Gastroesophageal sphincter (tissue), 4 donors: ENCODE measurements at regions not wholly inside any gene's neighbourhood (a gene's known extent, or its start where the extent isn't known, plus 50 kb on each side); places are given as distances from the start of the nearest gene placed in this dataset.

Source experiments
- ATAC-seq: fragments of 150-250 bp; one replicate; pipeline ENCODE4 v1.9.1; 2016; ENCODE audit warnings: mild to moderate bottlenecking, moderate library complexity
- H3K27ac ChIP-seq, 4 donors: fragments of 200-600 bp; sonication (generic) in 3 of 4; 1 replicate in 3 of 4; 2 replicates in 1 of 4; pipeline ENCODE4 v1.5.1; 2016 to 2019
- H3K27me3 ChIP-seq: fragments of 200-600 bp; sonication (generic); one replicate; pipeline ENCODE4 v1.5.1; 2019
- H3K36me3 ChIP-seq, 2 donors: fragments of 200-600 bp; sonication (generic); one replicate each; pipeline ENCODE4 v1.5.1; 2019; ENCODE audit warnings: control low read depth in 1 of 2
- H3K4me1 ChIP-seq, 3 donors: fragments of 200-600 bp; sonication (generic); 1 replicate in 2 of 3; 2 replicates in 1 of 3; pipeline ENCODE4 v1.5.1; 2016 to 2019; ENCODE audit warnings: control low read depth in 2 of 3
- H3K4me3 ChIP-seq, 2 donors: fragments of 200-600 bp; sonication (generic); one replicate each; pipeline ENCODE4 v1.5.1; 2019; ENCODE audit warnings: mild to moderate bottlenecking in 1 of 2, moderate library complexity in 1 of 2
- H3K9me3 ChIP-seq, 3 donors: fragments of 200-600 bp; sonication (generic); one replicate each; pipeline ENCODE4 v1.5.1; 2017 to 2019; ENCODE audit warnings: control low read depth in 2 of 3
- CTCF ChIP-seq, 4 experiments: fragments of 200-600 bp in 2 of 4; fragments of 450-650 bp in 2 of 4; sonication (generic) in 1 of 4; IDR thresholded peaks; one replicate each; pipeline ENCODE4 v1.5.1; 2017 to 2019; ENCODE audit warnings: antibody characterized with exemption in 4 of 4, mild to moderate bottlenecking in 2 of 4, moderate library complexity in 2 of 4
- EP300 ChIP-seq: sonication (generic); formaldehyde crosslinking; IDR thresholded peaks from one replicate; pipeline ENCODE4 v1.6.1; 2017; ENCODE audit warnings: antibody characterized with exemption, mild to moderate bottlenecking
- POLR2A ChIP-seq, 2 donors: fragments of 450-650 bp; IDR thresholded peaks; one replicate each; pipeline ENCODE4 v1.6.1; 2017; ENCODE audit warnings: antibody characterized with exemption in 2 of 2, mild to moderate bottlenecking in 2 of 2, moderate library complexity in 1 of 2
- POLR2AphosphoS5 ChIP-seq: sonication (generic); formaldehyde crosslinking; IDR thresholded peaks from one replicate; pipeline ENCODE4 v1.6.1; 2017; ENCODE audit warnings: antibody characterized with exemption
- WGBS, 2 donors: methylation state at CpG; one replicate each; pipeline ENCODE4 v1.1.5; 2018; ENCODE audit warnings: low coverage in 1 of 2; 5-methylcytosine and 5-hydroxymethylcytosine counted together

DNA sequence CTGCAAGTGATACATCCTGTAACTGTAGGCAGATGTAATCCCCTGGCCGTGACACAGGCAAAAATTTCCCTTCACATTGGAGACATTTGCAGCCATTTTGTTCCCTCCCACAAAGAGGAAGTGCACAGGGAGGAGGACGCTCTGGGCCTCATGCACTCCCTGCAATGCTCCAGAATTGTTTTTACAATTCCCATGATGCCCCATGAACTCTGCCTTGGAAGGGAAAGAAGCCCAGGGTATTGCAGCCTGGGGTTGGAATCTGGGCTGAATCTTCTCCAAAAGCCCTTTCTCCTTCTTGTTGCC, 491.7 kb downstream of the CCDC171 start:
- H3K36me3 ChIP-seq, result no peaks in the 10 kb centered on the region
- 57 to 67% methylated on average over 2 of the region's 2 CpGs for WGBS, 2 donors
- H3K27me3 ChIP-seq, result no peaks in the 10 kb centered on the region
- no peak for TF ChIP-seq POLR2AphosphoS5
- TF ChIP-seq EP300, result no peak
- TF ChIP-seq CTCF (IDR thresholded peaks at IDR 0.05), result no peak
- no peak for TF ChIP-seq POLR2A (IDR thresholded peaks at IDR 0.05)
- H3K9me3 ChIP-seq, result no peaks in the 10 kb centered on the region
- no peak for ATAC-seq
- H3K27ac ChIP-seq, result no peak overlapping the region
- H3K4me1 ChIP-seq, result peaks cover 0 to 17% (median 0%) of the 10 kb centered on the region in 3 donors
- H3K4me3 ChIP-seq, result no peak overlapping the region

DNA sequence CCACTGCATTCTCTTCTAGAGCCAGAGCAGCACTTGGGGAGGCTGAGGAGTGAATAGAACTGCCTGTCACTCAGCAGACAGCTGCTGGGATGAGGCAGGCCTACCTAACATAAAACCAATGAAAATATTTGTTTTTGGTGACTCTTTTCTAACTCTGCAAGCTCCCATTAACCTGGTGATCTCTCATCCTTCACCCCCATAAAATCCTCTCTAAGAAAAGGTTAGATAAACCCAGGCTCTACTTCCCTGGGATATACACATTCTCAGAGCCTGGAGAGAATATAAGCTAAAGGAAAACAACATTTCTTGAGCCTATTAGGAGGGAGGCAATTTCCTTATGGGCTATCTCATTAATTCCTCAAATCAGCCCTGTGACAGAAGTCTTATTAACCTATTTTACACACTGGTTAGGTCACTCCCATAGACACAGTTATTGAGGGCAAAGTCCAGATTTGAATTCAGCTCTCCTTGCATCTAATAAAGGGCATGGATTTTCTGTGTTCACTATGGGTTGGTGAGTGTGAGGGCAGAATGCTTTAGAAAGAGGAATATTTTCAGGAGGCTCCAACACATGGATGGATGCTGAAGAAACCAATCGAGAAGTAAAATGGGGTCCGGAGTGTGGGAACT, 492.9 kb downstream of the CCDC171 start:
- WGBS, 2 donors, result 95 to 100% methylated on average over 2 of the region's 2 CpGs
- H3K27me3 ChIP-seq, result no peaks in the 10 kb centered on the region
- H3K9me3 ChIP-seq, result no peaks in the 10 kb centered on the region
- ATAC-seq, result no peak
- no peaks in the 10 kb centered on the region for H3K36me3 ChIP-seq
- peaks cover 0 to 5% (median 0%) of the 10 kb centered on the region in 3 donors for H3K4me1 ChIP-seq
- no peak overlapping the region for H3K4me3 ChIP-seq
- H3K27ac ChIP-seq, result no peak overlapping the region
- no peak for TF ChIP-seq EP300
- no peak for TF ChIP-seq POLR2AphosphoS5
- no peak for TF ChIP-seq POLR2A (IDR thresholded peaks at IDR 0.05)
- TF ChIP-seq CTCF (IDR thresholded peaks at IDR 0.05), result no peak

DNA sequence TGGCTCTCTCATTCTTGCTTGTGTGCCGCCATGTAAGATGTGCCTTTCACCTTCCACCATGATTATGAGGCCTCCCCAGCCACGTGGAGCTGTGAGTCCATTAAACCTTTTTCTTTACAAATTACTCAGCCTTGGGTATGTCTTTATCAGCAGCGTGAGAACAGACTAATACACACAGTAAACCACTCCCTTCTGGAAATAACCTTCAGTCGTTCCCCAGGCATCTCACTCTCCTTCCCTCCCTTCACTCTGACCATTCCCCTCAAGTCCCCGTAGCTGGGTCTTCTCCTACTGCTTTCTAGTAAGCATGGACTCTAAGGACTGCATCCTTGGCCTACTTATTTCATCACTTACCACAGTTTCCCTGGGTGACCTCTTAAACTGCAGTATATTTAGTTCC, 493.9 kb downstream of the CCDC171 start:
- no peak for TF ChIP-seq EP300
- no peak for TF ChIP-seq CTCF (IDR thresholded peaks at IDR 0.05)
- no peak for TF ChIP-seq POLR2A (IDR thresholded peaks at IDR 0.05)
- TF ChIP-seq POLR2AphosphoS5, result no peak
- Histone ChIP-seq H3K27me3 (no peaks in the 10 kb centered on the region), H3K27ac (no peak overlapping the region), H3K9me3 (no peaks in the 10 kb centered on the region), H3K36me3 (no peaks in the 10 kb centered on the region), H3K4me1 (no peaks in the 10 kb centered on the region), H3K4me3 (no peak overlapping the region)
- no peak for ATAC-seq
- 60 to 67% methylated on average over 5 of the region's 5 CpGs for WGBS, 2 donors

GRCh38 chr9:16048129-16048528, 495.3 kb downstream of the CCDC171 start:
- H3K27me3 ChIP-seq, result no peaks in the 10 kb centered on the region
- 71 to 83% methylated on average over 2 to 4 of the region's 5 CpGs for WGBS, 2 donors
- TF ChIP-seq POLR2AphosphoS5, result no peak
- TF ChIP-seq EP300, result no peak
- no peak for TF ChIP-seq CTCF (IDR thresholded peaks at IDR 0.05)
- no peak for TF ChIP-seq POLR2A (IDR thresholded peaks at IDR 0.05)
- no peak overlapping the region for H3K27ac ChIP-seq
- no peaks in the 10 kb centered on the region for H3K9me3 ChIP-seq
- ATAC-seq, result no peak
- H3K36me3 ChIP-seq, result no peaks in the 10 kb centered on the region
- H3K4me3 ChIP-seq, result no peak overlapping the region
- H3K4me1 ChIP-seq, result no peaks in the 10 kb centered on the region

GRCh38 chr9:16052146-16052545, 499.3 kb downstream of the CCDC171 start:
- 100% methylated on average over 1 of the region's 5 CpGs; no CpG with 5 or more reads in 1 of the 2 donors for WGBS, 2 donors
- H3K4me1 ChIP-seq, result no peaks in the 10 kb centered on the region
- H3K36me3 ChIP-seq, result no peaks in the 10 kb centered on the region
- H3K4me3 ChIP-seq, result no peak overlapping the region
- no peak overlapping the region for H3K27ac ChIP-seq
- no peak for ATAC-seq
- H3K9me3 ChIP-seq, result no peaks in the 10 kb centered on the region
- TF ChIP-seq CTCF (IDR thresholded peaks at IDR 0.05), result no peak
- no peak for TF ChIP-seq POLR2AphosphoS5
- no peak for TF ChIP-seq POLR2A (IDR thresholded peaks at IDR 0.05)
- no peak for TF ChIP-seq EP300
- no peaks in the 10 kb centered on the region for H3K27me3 ChIP-seq
